Prostate gland (tissue), 2 donors: ENCODE measurements at regions not wholly inside any gene's neighbourhood (a gene's known extent, or its start where the extent isn't known, plus 50 kb on each side); places are given as distances from the start of the nearest gene placed in this dataset.

ENCODE experiments used
- DNase-seq: peaks from one replicate; pipeline ENCODE4 v3.0.0-alpha.2; 2019; ENCODE audit warnings: low spot score
- H3K27ac ChIP-seq, 2 donors: fragments of 200-600 bp; sonication (generic); 2 replicates each; pipeline ENCODE4 v1.5.1; 2017 to 2019
- H3K27me3 ChIP-seq: fragments of 200-600 bp; sonication (generic); replicated peaks from 2 replicates; pipeline ENCODE4 v1.5.1; 2019; ENCODE audit not compliant: insufficient read depth
- H3K36me3 ChIP-seq, 2 donors: fragments of 200-600 bp; sonication (generic); 1 replicate in 1 of 2; 2 replicates in 1 of 2; pipeline versions ENCODE4 v1.5.1 to v1.8.1; 2017 to 2019
- H3K4me1 ChIP-seq: fragments of 200-600 bp; sonication (generic); replicated peaks from 2 replicates; pipeline ENCODE4 v1.5.1; 2019
- H3K4me3 ChIP-seq, 2 donors: fragments of 200-600 bp; sonication (generic); 2 replicates each; pipeline ENCODE4 v1.5.1; 2017 to 2019
- H3K9me3 ChIP-seq: fragments of 200-600 bp; sonication (generic); 2 replicates; pipeline ENCODE4 v1.5.1; 2017
- CTCF ChIP-seq, 4 experiments: fragments of 200-600 bp in 2 of 4; fragments of 450-650 bp in 2 of 4; sonication (generic) in 2 of 4; IDR thresholded peaks; 1 replicate in 3 of 4; 2 replicates in 1 of 4; pipeline ENCODE4 v1.5.1; 2016 to 2019; ENCODE audit warnings: antibody characterized with exemption in 4 of 4, mild to moderate bottlenecking in 2 of 4, moderate library complexity in 2 of 4
- POLR2A ChIP-seq: fragments of 450-650 bp; IDR thresholded peaks from one replicate; pipeline ENCODE4 v1.6.1; 2016; ENCODE audit warnings: antibody characterized with exemption, mild to moderate bottlenecking
- POLR2AphosphoS5 ChIP-seq: sonication (generic); formaldehyde crosslinking; IDR thresholded peaks from one replicate; pipeline ENCODE4 v1.6.1; 2017; ENCODE audit warnings: antibody characterized with exemption
- WGBS: methylation state at CpG from one replicate; pipeline ENCODE4 v1.1.5; 2018; 5-methylcytosine and 5-hydroxymethylcytosine counted together
- intact Hi-C: fragments of 100-400 bp; cut with DNase I; formaldehyde crosslinking; loops from one replicate; pipeline ENCODE4 v1.14.2; 2022

- 49% methylated on average over 3 of the region's 3 CpGs for WGBS
- TF ChIP-seq POLR2AphosphoS5 (no peak), POLR2A (no peak), CTCF (IDR thresholded peaks at IDR 0.05) (no peak)
Observed at GRCh38 chr5:87010736-87011135, 256.9 kb upstream of the RASA1 start.

GRCh38 chr5:87015901-87016300, 251.8 kb upstream of the RASA1 start:
- H3K36me3 ChIP-seq = no peaks in the 10 kb centered on the region
- no peaks in the 10 kb centered on the region for H3K27me3 ChIP-seq
- intact Hi-C loops = no loop called here
- H3K9me3 ChIP-seq = no peaks in the 10 kb centered on the region
- WGBS = 67% methylated on average over 1 of the region's 1 CpG
- H3K4me1 ChIP-seq = no peaks in the 10 kb centered on the region
- no peak for DNase-seq
- H3K27ac ChIP-seq = no peak overlapping the region
- H3K4me3 ChIP-seq = no peak overlapping the region
- TF ChIP-seq CTCF (IDR thresholded peaks at IDR 0.05) (no peak), POLR2A (no peak), POLR2AphosphoS5 (no peak)

More at GRCh38 chr5:87010736-87011135, 256.9 kb upstream of the RASA1 start:
- H3K27me3 ChIP-seq = no peaks in the 10 kb centered on the region
- H3K27ac ChIP-seq = no peak overlapping the region
- H3K36me3 ChIP-seq = no peaks in the 10 kb centered on the region
- intact Hi-C loops = no loop called here
- no peak for DNase-seq
- H3K4me3 ChIP-seq = no peak overlapping the region
- H3K4me1 ChIP-seq = no peaks in the 10 kb centered on the region
- no peaks in the 10 kb centered on the region for H3K9me3 ChIP-seq

GRCh38 chr5:87020099-87020934, 247.4 kb upstream of the RASA1 start:
- H3K36me3 ChIP-seq = no peaks in the 10 kb centered on the region
- no peak for DNase-seq
- 30% methylated on average over 4 of the region's 4 CpGs for whole genome bisulfite sequencing
- no peaks in the 10 kb centered on the region for H3K27me3 ChIP-seq
- H3K4me1 ChIP-seq = no peaks in the 10 kb centered on the region
- no peaks in the 10 kb centered on the region for H3K9me3 ChIP-seq
- H3K4me3 ChIP-seq = no peak overlapping the region
- H3K27ac ChIP-seq = no peak overlapping the region
- TF ChIP-seq CTCF (IDR thresholded peaks at IDR 0.05) (no peak), POLR2A (no peak), POLR2AphosphoS5 (no peak)
- intact Hi-C loops = no loop called here

GRCh38 chr5:87022415-87022814, 245.3 kb upstream of the RASA1 start:
- no peak overlapping the region for H3K27ac ChIP-seq
- no peaks in the 10 kb centered on the region for H3K9me3 ChIP-seq
- TF ChIP-seq CTCF (IDR thresholded peaks at IDR 0.05) (no peak), POLR2A (no peak), POLR2AphosphoS5 (no peak)
- intact Hi-C loops = no loop called here
- H3K4me1 ChIP-seq = no peaks in the 10 kb centered on the region
- H3K27me3 ChIP-seq = no peaks in the 10 kb centered on the region
- DNase-seq = no peak
- no peak overlapping the region for H3K4me3 ChIP-seq
- WGBS = 33% methylated on average over 6 of the region's 6 CpGs
- H3K36me3 ChIP-seq = no peaks in the 10 kb centered on the region

GRCh38 chr5:87027570-87027969, 240.1 kb upstream of the RASA1 start:
- no peaks in the 10 kb centered on the region for H3K27me3 ChIP-seq
- H3K4me1 ChIP-seq = no peaks in the 10 kb centered on the region
- intact Hi-C loops = no loop called here
- H3K4me3 ChIP-seq = no peak overlapping the region
- no peak for DNase-seq
- TF ChIP-seq POLR2A (no peak), CTCF (IDR thresholded peaks at IDR 0.05) (no peak), POLR2AphosphoS5 (no peak)
- no peak overlapping the region for H3K27ac ChIP-seq
- H3K36me3 ChIP-seq = no peaks in the 10 kb centered on the region
- H3K9me3 ChIP-seq = no peaks in the 10 kb centered on the region
- WGBS = 86% methylated on average over 1 of the region's 1 CpG
